Heart left ventricle (tissue), 16 donors: ENCODE measurements at regions not wholly inside any gene's neighbourhood (a gene's known extent, or its start where the extent isn't known, plus 50 kb on each side); places are given as distances from the start of the nearest gene placed in this dataset.

Experiments
- ATAC-seq, 4 donors: fragments of 200-7000 bp; cut with Tn5 transposase; one replicate each; pipeline ENCODE4 v1.9.1; 2020 to 2022; ENCODE audit warnings: moderate library complexity in 4 of 4, mild to moderate bottlenecking in 3 of 4, moderate number of reproducible peaks in 1 of 4
- DNase-seq, 5 donors: peaks; one replicate each; pipeline ENCODE4 v3.0.0-alpha.2; 2020
- H3K27ac ChIP-seq, 12 donors: fragments of 200-600 bp; sonication (generic) in 4 of 12; one replicate each; pipeline versions ENCODE4 v1.5.0 to v1.8.0; 2016 to 2022; ENCODE audit warnings: mild to moderate bottlenecking in 2 of 12
- H3K27me3 ChIP-seq, 9 donors: fragments of 200-600 bp; sonication (generic) in 2 of 9; one replicate each; pipeline versions ENCODE4 v1.5.1 to v1.8.0; 2016 to 2022; ENCODE audit warnings: mild to moderate bottlenecking in 3 of 9
- H3K36me3 ChIP-seq, 9 donors: fragments of 200-600 bp; sonication (generic) in 2 of 9; one replicate each; pipeline versions ENCODE4 v1.5.0 to v1.8.0; 2018 to 2022; ENCODE audit warnings: mild to moderate bottlenecking in 2 of 9
- H3K4me1 ChIP-seq, 12 donors: fragments of 200-600 bp; sonication (generic) in 4 of 12; one replicate each; pipeline versions ENCODE4 v1.5.0 to v1.8.0; 2016 to 2022; ENCODE audit warnings: mild to moderate bottlenecking in 3 of 12
- H3K4me3 ChIP-seq, 12 donors: fragments of 200-600 bp; sonication (generic) in 4 of 12; one replicate each; pipeline versions ENCODE4 v1.5.0 to v1.8.0; 2017 to 2022; ENCODE audit warnings: mild to moderate bottlenecking in 9 of 12, moderate library complexity in 4 of 12
- H3K9me3 ChIP-seq, 12 donors: fragments of 200-600 bp; sonication (generic) in 4 of 12; one replicate each; pipeline versions ENCODE4 v1.5.0 to v1.8.0; 2016 to 2022; ENCODE audit warnings: mild to moderate bottlenecking in 1 of 12
- POLR2A ChIP-seq, 2 donors: fragments of 450-650 bp; IDR thresholded peaks; one replicate each; pipeline ENCODE4 v1.6.1; 2017; ENCODE audit warnings: antibody characterized with exemption in 2 of 2, mild to moderate bottlenecking in 2 of 2, moderate library complexity in 2 of 2
- WGBS, 4 donors: extraction: QIAGEN DNeasy Blood & Tissue Kit in 2 of 4; methylation state at CpG; one replicate each; pipeline versions ENCODE4 v1.1.5 to v1.1.7; 2013 to 2018; 5-methylcytosine and 5-hydroxymethylcytosine counted together
- intact Hi-C, 10 donors: fragments of 100-400 bp; cut with DNase I; formaldehyde crosslinking; loops; one replicate each; pipeline versions ENCODE4 v1.11.1 to v1.14.2; 2022
- TF ChIP-seq, protein P1 (sequence below), 12 donors: fragments of 200-600 bp; sonication (generic) in 4 of 12; IDR thresholded peaks; one replicate each; pipeline versions ENCODE4 v1.5.0 to v1.8.0; 2018 to 2022; ENCODE audit warnings: antibody characterized with exemption in 12 of 12, mild to moderate bottlenecking in 5 of 12
- donor health status: ischemic (EF 13 %, LVEDD 7.1; RV severe dilation, severe dysfunction).
- donor health status: healthy with polysubstance abuse.
- donor health status: DM: no; HTN: yes; CAD: no.
- donor health status: DM: no; HTN: no; CAD: no.
- donor health status: ischemic (EF 25% LVEDD 6.9; RV normal size, moderate dysfunction).
- donor health status: ischemic (EF 25% LVEDD 5.7; RV mildly dilated, moderate dysfunction).
- donor health status: healthy.
- donor health status: DM: yes; HTN: yes; CAD: no.
- donor health status: ischemic (EF 35%, LVEDD 5.7; RV mildly dilated, moderate dysfunction).
- donor health status: nonischemic (EF 11% LVEDD 7.7; RV severe dilation, severe dysfunction).
- donor health status: DM: yes; HTN: yes; CAD: no.
- donor health status: PGD.
- donor health status: ischemic (EF 29% LVEDD 5.4; RV normal size, mild dysfunction).
- donor health status: nonischemic (EF 23%, LVEDD 6.1; RV moderate dilation, normal function).

DNA sequence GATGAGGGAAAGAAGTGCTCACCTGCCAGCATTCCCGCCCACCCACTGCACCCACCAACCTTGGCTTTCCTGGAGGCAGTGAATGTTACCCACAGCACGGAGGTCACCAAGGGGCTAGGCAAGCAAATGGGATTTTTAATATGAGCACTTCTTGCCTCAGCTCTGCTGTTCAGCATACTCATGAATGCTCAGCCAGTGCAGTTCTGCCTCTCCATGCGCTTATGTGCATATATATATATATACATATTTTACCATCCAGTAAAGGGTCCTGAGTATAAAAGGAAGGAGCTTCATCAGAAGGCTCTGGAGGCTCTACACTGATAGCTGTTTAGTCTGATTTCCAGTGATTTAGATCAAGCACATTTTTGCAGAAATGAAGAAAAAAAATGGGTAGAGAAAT lies 366.9 kb downstream of the SIPA1L2 start:
- Histone ChIP-seq H3K27me3 (no peaks in the 10 kb centered on the region), H3K9me3 (no peaks in the 10 kb centered on the region), H3K36me3 (no peaks in the 10 kb centered on the region), H3K4me3 (no peak overlapping the region), H3K27ac (no peak overlapping the region), H3K4me1 (no peaks in the 10 kb centered on the region)
- TF ChIP-seq POLR2A (IDR thresholded peaks at IDR 0.05) = no peak
- TF ChIP-seq, protein P1, sequence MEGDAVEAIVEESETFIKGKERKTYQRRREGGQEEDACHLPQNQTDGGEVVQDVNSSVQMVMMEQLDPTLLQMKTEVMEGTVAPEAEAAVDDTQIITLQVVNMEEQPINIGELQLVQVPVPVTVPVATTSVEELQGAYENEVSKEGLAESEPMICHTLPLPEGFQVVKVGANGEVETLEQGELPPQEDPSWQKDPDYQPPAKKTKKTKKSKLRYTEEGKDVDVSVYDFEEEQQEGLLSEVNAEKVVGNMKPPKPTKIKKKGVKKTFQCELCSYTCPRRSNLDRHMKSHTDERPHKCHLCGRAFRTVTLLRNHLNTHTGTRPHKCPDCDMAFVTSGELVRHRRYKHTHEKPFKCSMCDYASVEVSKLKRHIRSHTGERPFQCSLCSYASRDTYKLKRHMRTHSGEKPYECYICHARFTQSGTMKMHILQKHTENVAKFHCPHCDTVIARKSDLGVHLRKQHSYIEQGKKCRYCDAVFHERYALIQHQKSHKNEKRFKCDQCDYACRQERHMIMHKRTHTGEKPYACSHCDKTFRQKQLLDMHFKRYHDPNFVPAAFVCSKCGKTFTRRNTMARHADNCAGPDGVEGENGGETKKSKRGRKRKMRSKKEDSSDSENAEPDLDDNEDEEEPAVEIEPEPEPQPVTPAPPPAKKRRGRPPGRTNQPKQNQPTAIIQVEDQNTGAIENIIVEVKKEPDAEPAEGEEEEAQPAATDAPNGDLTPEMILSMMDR (IDR thresholded peaks at IDR 0.05) = no peak
- DNase-seq = no peak
- WGBS, 4 donors = 91 to 99% (median 96%) methylated on average over 3 of the region's 3 CpGs
- no peak for ATAC-seq
- intact Hi-C loops = no loop called here

DNA sequence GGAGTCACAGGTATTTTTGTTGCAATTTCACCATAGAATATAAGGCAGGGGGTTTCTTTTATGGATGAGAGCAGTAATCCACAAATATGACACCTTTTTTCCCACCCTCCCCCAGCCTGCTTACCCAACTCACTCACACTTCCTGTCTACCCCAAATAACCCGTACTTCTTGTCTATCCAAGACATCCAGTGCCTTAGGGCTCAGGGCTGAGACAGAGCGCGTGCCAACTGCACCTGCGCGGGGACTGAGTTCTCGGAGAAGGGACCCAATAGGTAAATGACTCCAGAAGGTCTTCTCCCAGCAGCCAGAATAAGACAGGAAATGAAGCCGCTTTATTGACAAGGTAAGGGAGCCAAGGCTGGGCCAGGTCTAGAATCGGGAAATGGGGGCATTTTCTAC lies 369.1 kb downstream of the SIPA1L2 start:
- no peaks in the 10 kb centered on the region for H3K36me3 ChIP-seq
- ATAC-seq (no peak), DNase-seq (no peak)
- H3K4me3 ChIP-seq = no peak overlapping the region
- no peaks in the 10 kb centered on the region for H3K9me3 ChIP-seq
- no peaks in the 10 kb centered on the region for H3K4me1 ChIP-seq
- H3K27ac ChIP-seq = no peak overlapping the region
- no peaks in the 10 kb centered on the region for H3K27me3 ChIP-seq
- no peak for TF ChIP-seq POLR2A (IDR thresholded peaks at IDR 0.05)
- TF ChIP-seq, protein P1 (IDR thresholded peaks at IDR 0.05) = no peak
- WGBS, 4 donors = 82 to 86% (median 84%) methylated on average over 8 of the region's 8 CpGs
- intact Hi-C loops = no loop called here

DNA sequence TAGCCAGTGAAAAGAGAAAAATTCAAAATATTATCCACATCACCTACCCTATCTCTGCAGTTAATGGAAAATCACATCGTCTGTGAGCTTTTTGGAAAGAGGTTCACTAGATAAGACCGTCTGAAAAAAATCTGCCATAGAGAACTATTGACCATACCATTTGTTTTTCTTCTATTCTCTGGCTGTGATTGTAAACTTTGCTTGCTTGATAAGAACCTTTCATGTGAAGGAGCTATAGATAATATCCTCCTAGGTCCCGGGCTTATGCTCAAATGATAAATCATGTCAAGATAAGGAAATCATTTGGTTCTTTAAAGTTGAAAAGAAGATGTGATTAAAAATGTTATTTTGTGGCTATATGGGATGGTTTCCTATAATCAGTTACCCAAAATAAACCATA lies 369.9 kb downstream of the SIPA1L2 start:
- H3K27ac ChIP-seq = no peak overlapping the region
- no peaks in the 10 kb centered on the region for H3K9me3 ChIP-seq
- intact Hi-C loops = no loop called here
- DNase-seq = no peak
- no peaks in the 10 kb centered on the region for H3K27me3 ChIP-seq
- no peak for TF ChIP-seq POLR2A (IDR thresholded peaks at IDR 0.05)
- TF ChIP-seq, protein P1 (IDR thresholded peaks at IDR 0.05) = no peak
- H3K4me1 ChIP-seq = no peaks in the 10 kb centered on the region
- no peak for ATAC-seq
- no peak overlapping the region for H3K4me3 ChIP-seq
- no peaks in the 10 kb centered on the region for H3K36me3 ChIP-seq
- WGBS, 4 donors = 38 to 46% (median 43%) methylated on average over 3 of the region's 3 CpGs

DNA sequence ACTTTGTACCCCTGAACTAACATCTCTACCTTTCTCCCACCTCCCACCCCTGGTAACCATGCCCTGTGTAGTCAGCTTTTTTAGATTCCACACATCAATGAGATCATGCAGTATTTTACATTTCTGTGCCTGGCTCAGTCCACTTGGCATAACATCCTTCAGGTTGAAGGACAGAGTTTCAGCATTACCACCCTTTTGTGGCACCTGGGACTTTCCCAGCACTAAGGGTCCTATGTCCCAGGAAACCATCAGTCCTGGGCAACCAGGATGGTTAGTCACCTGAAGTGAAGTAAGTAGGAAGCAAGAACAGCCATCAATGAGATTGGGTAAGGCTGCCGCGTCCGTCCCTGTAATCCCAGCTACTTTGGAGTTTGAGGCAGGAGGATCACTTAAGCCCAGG lies 370.6 kb downstream of the SIPA1L2 start:
- intact Hi-C loops = no loop called here
- DNase-seq (no peak), ATAC-seq (no peak)
- Histone ChIP-seq H3K4me1 (no peaks in the 10 kb centered on the region), H3K4me3 (no peak overlapping the region), H3K27ac (no peak overlapping the region), H3K9me3 (no peaks in the 10 kb centered on the region), H3K27me3 (no peaks in the 10 kb centered on the region), H3K36me3 (no peaks in the 10 kb centered on the region)
- 97 to 100% (median 97%) methylated on average over 3 of the region's 3 CpGs for WGBS, 4 donors
- TF ChIP-seq, protein P1 (IDR thresholded peaks at IDR 0.05) = no peak
- TF ChIP-seq POLR2A (IDR thresholded peaks at IDR 0.05) = no peak
